GM06990 (cell line): ENCODE measurements at regions not wholly inside any gene's neighbourhood (a gene's known extent, or its start where the extent isn't known, plus 50 kb on each side); places are given as distances from the start of the nearest gene placed in this dataset.

ENCODE experiments used
- DNase-seq: peaks from one replicate; pipeline ENCODE4 v3.0.0-alpha.2; 2011; ENCODE audit not compliant: insufficient read length; ENCODE audit errors: extremely low read depth
- H3K27me3 ChIP-seq: replicated peaks from 2 replicates; pipeline ENCODE4 v1.6.0; 2011; ENCODE audit warnings: low read length; ENCODE audit not compliant: control insufficient read depth, insufficient read depth
- H3K36me3 ChIP-seq: 2 replicates; pipeline ENCODE4 v1.5.1; 2011; ENCODE audit warnings: low read length; ENCODE audit not compliant: control insufficient read depth, insufficient read depth
- H3K4me3 ChIP-seq: replicated peaks from 2 replicates; pipeline ENCODE4 v1.5.1; 2011; ENCODE audit warnings: low read depth, mild to moderate bottlenecking, control low read depth, low read length
- TF ChIP-seq, protein P1 (sequence below): IDR thresholded peaks from 2 replicates; pipeline ENCODE4 v1.5.1; 2011; ENCODE audit warnings: low read length, control low read depth, mild to moderate bottlenecking, inconsistent platforms; ENCODE audit not compliant: insufficient read depth, poor library complexity, severe bottlenecking

DNA sequence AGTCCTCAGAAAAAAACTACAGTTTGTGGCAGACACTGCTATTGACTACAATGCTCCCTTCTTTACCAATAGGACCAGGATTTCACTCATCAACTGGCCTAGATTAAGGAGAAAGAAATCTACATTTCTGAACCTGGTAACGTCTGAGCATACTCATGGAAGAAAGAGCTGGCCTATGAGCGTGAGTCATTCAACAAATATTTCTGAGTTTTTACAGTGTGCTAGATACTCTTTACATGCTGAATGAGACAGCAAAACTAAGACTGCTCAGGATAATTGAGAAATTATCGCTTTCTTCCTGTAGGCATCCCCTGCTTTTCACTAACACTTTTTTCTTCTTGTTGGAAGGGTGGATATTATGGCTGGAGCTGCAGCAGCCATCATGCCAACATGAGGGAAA lies 609.7 kb downstream of the TNS3 start:
- H3K36me3 ChIP-seq, result no peaks in the 10 kb centered on the region
- DNase-seq, result no peak

DNA sequence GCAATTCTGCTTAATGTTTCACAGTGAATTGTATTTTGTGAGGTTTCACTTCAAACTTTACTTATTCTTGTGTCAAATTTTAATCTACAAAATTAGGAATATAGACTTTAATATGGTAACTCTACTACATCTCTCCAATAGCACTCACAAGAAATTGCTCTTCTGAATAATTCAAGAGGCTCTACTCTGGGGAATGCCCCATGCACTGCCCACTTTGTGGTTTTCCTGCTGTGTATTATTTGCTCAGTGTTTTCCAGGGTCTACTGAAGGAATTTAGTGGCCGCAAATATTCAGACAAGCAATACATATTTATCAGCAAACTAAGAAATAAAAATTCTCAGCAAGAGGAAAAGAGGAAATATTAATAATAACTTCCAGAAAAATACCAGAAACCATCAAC lies 611.4 kb downstream of the TNS3 start:
- no peaks in the 10 kb centered on the region for H3K36me3 ChIP-seq

More for the DNA sequence above, 609.7 kb downstream of the TNS3 start:
- no peak overlapping the region for H3K4me3 ChIP-seq
- H3K27me3 ChIP-seq, result no peaks in the 10 kb centered on the region
- TF ChIP-seq, protein P1, sequence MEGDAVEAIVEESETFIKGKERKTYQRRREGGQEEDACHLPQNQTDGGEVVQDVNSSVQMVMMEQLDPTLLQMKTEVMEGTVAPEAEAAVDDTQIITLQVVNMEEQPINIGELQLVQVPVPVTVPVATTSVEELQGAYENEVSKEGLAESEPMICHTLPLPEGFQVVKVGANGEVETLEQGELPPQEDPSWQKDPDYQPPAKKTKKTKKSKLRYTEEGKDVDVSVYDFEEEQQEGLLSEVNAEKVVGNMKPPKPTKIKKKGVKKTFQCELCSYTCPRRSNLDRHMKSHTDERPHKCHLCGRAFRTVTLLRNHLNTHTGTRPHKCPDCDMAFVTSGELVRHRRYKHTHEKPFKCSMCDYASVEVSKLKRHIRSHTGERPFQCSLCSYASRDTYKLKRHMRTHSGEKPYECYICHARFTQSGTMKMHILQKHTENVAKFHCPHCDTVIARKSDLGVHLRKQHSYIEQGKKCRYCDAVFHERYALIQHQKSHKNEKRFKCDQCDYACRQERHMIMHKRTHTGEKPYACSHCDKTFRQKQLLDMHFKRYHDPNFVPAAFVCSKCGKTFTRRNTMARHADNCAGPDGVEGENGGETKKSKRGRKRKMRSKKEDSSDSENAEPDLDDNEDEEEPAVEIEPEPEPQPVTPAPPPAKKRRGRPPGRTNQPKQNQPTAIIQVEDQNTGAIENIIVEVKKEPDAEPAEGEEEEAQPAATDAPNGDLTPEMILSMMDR, result no peak

DNA sequence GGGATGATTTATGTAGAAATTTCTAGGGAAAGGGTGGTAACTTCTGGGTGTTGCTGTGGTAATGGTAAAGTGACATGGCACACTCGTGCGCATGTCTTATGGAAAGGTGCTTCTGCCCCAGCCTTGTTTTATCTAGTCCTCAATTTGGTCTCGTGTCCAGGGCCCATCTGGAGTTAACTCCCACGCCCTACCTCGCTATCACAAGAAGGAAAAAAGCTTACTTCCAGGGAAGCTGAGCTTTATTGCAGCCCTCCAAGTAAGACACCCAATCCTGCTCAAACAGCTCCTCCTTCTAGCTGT lies 611.8 kb downstream of the TNS3 start:
- no peaks in the 10 kb centered on the region for H3K27me3 ChIP-seq
- TF ChIP-seq, protein P1, result no peak
- H3K4me3 ChIP-seq, result no peak overlapping the region
- no peaks in the 10 kb centered on the region for H3K36me3 ChIP-seq
- DNase-seq, result no peak

More for the DNA sequence above, 611.4 kb downstream of the TNS3 start:
- TF ChIP-seq, protein P1, result no peak
- Histone ChIP-seq H3K27me3 (no peaks in the 10 kb centered on the region), H3K4me3 (no peak overlapping the region)
- DNase-seq, result no peak

DNA sequence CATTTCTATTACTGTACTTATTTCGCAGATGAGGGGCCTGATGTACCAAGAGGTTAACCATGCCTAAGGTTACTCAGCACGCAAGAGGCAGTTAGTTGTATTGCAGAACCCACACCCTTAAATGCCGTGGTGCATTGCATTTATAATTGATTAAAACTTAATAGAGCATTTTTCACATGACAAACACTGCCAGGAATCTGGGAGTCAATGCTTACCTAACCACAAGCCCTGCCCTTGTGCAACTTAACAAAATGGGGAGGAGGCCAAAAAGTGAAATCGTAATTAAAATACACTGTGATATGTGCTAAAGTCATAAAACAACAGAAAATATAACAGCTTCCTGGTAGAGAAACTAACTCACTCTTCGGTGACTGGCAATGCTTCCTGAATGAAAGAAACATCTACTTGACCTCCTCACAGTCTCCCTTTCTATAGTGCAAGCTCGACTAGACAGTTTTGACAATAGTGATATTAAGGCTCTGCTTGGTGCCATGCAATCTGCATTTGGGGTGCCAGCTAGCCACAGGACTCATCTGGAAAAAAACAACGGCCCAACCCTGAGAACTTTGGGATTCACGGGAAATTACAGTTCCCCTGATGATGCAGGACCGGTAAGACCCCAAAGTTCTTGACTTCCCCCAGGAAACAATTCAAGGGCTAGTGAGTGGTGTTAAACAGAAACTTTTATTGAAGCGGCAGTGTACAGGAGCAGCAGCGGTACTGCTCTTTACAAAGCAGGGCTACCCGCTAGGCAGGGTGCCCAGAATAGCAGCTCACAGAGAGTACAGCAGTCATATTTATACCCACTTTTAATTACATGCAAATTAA lies 612.4 kb downstream of the TNS3 start:
- Histone ChIP-seq H3K27me3 (no peaks in the 10 kb centered on the region), H3K4me3 (no peak overlapping the region), H3K36me3 (no peaks in the 10 kb centered on the region)
- no peak for DNase-seq
- TF ChIP-seq, protein P1, result no peak

DNA sequence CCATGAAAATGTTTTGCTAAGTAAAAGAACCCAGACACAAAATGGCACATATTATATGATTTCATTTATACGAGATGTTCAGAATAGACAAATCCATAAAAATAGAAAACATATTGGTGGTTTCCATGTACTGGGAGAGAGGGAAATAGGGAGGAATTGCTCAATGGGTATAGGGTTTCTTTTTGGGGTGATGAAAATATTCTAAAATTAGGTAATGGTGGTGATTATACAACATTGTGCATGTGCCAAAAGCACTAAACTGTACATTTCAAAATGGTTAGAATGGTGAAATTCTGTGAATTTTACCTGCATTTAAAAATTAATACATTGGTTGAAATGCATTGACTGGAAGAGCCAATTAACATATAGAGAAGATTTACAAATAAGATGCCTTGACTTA lies 613.9 kb downstream of the TNS3 start:
- H3K36me3 ChIP-seq, result no peaks in the 10 kb centered on the region
- no peak for DNase-seq
- TF ChIP-seq, protein P1, result no peak

More for the DNA sequence above, 613.9 kb downstream of the TNS3 start:
- Histone ChIP-seq H3K4me3 (no peak overlapping the region), H3K27me3 (no peaks in the 10 kb centered on the region)
